HG03520 (cell line): ENCODE measurements at regions not wholly inside any gene's neighbourhood (a gene's known extent, or its start where the extent isn't known, plus 50 kb on each side); places are given as distances from the start of the nearest gene placed in this dataset.

Experiments
- ATAC-seq: cut with Tn5 transposase; IDR thresholded peaks from one replicate; pipeline ENCODE4 v1.9.1; 2021; ENCODE audit warnings: mild to moderate bottlenecking, moderate library complexity; ENCODE audit not compliant: unreplicated experiment

GRCh38 chr14:54206516-54206915 is 190.3 kb upstream of the CDKN3 start:
- ATAC-seq, result no peak

- no peak for ATAC-seq
Measured at GRCh38 chr14:54207075-54207474, 189.7 kb upstream of the CDKN3 start.

- no peak for ATAC-seq
Measured at GRCh38 chr14:54207476-54208462, 189.0 kb upstream of the CDKN3 start.

- ATAC-seq, result no peak
Measured at GRCh38 chr14:54208751-54209150, 188.1 kb upstream of the CDKN3 start.

GRCh38 chr14:54209511-54210250 is 187.1 kb upstream of the CDKN3 start:
- ATAC-seq, result no peak

- no peak for ATAC-seq
Measured at GRCh38 chr14:54211551-54212308, 185.1 kb upstream of the CDKN3 start.

GRCh38 chr14:54213536-54213935 is 183.3 kb upstream of the CDKN3 start:
- no peak for ATAC-seq

- ATAC-seq, result no peak
Measured at GRCh38 chr14:54216827-54217226, 180.0 kb upstream of the CDKN3 start.

GRCh38 chr14:54219261-54220070 is 177.3 kb upstream of the CDKN3 start:
- no peak for ATAC-seq

GRCh38 chr14:54220071-54220703 is 176.6 kb upstream of the CDKN3 start:
- no peak for ATAC-seq

- ATAC-seq, result no peak
Measured at GRCh38 chr14:54220704-54221431, 175.9 kb upstream of the CDKN3 start.

- ATAC-seq, result no peak
Measured at GRCh38 chr14:54221432-54221803, 175.4 kb upstream of the CDKN3 start.

GRCh38 chr14:54221971-54222370 is 174.8 kb upstream of the CDKN3 start:
- ATAC-seq, result no peak

- ATAC-seq, result no peak
Measured at GRCh38 chr14:54223831-54224402, 172.9 kb upstream of the CDKN3 start.

- ATAC-seq, result no peak
Measured at GRCh38 chr14:54225457-54226060, 171.2 kb upstream of the CDKN3 start.

- no peak for ATAC-seq
Measured at GRCh38 chr14:54226103-54226502, 170.7 kb upstream of the CDKN3 start.

GRCh38 chr14:54226558-54226957 is 170.2 kb upstream of the CDKN3 start:
- ATAC-seq, result no peak

GRCh38 chr14:54229136-54229535 is 167.7 kb upstream of the CDKN3 start:
- ATAC-seq, result no peak

- ATAC-seq, result no peak
Measured at GRCh38 chr14:54230645-54231044, 166.2 kb upstream of the CDKN3 start.
